Cardiac fibroblast (primary cell): ENCODE measurements at regions not wholly inside any gene's neighbourhood (a gene's known extent, or its start where the extent isn't known, plus 50 kb on each side); places are given as distances from the start of the nearest gene placed in this dataset.

Experiments used
- DNase-seq, 2 donors: peaks; one replicate each; pipeline versions ENCODE4 v3.0.0 to v3.0.0-alpha.2; 2010; ENCODE audit warnings: low read depth in 2 of 2
- H3K4me3 ChIP-seq, 2 donors: replicated peaks in 1 of 2; 1 replicate in 1 of 2; 2 replicates in 1 of 2; pipeline ENCODE4 v1.5.1; 2011; ENCODE audit warnings: low read depth in 2 of 2, low read length in 2 of 2, mild to moderate bottlenecking in 2 of 2, moderate library complexity in 1 of 2
- TF ChIP-seq, protein P1 (sequence below): IDR thresholded peaks from one replicate; pipeline ENCODE4 v1.5.1; 2011; ENCODE audit warnings: low read depth, mild to moderate bottlenecking, low read length, inconsistent platforms

GRCh38 chr3:159091936-159092335 lies 290.1 kb downstream of the MFSD1 start:
- TF ChIP-seq, protein P1, sequence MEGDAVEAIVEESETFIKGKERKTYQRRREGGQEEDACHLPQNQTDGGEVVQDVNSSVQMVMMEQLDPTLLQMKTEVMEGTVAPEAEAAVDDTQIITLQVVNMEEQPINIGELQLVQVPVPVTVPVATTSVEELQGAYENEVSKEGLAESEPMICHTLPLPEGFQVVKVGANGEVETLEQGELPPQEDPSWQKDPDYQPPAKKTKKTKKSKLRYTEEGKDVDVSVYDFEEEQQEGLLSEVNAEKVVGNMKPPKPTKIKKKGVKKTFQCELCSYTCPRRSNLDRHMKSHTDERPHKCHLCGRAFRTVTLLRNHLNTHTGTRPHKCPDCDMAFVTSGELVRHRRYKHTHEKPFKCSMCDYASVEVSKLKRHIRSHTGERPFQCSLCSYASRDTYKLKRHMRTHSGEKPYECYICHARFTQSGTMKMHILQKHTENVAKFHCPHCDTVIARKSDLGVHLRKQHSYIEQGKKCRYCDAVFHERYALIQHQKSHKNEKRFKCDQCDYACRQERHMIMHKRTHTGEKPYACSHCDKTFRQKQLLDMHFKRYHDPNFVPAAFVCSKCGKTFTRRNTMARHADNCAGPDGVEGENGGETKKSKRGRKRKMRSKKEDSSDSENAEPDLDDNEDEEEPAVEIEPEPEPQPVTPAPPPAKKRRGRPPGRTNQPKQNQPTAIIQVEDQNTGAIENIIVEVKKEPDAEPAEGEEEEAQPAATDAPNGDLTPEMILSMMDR = peak; percentile 27
- H3K4me3 ChIP-seq = no peak overlapping the region
- peak in 1 of 2 donors; percentile 16 for DNase-seq

DNA sequence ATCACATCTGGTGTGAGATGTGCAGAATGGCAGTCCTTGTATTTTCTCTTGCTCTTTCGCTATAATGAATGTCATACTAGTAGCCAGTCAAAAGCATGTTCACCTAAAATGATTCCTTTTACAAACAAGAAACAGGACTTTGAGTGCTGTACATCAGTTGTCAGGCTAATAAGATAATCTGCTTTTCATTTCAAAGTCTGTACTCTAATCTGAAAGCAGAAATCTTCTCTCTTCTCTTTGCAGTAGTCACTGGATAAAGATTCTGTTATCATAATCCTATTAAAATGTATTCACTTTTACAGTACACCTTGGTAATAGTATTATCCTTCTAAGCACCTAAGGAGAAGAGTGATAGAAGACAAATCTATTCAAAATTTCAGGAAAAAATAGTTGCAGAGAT lies 300.1 kb downstream of the MFSD1 start:
- TF ChIP-seq, protein P1 = no peak
- no peak overlapping the region for H3K4me3 ChIP-seq
- DNase-seq = no peak

DNA sequence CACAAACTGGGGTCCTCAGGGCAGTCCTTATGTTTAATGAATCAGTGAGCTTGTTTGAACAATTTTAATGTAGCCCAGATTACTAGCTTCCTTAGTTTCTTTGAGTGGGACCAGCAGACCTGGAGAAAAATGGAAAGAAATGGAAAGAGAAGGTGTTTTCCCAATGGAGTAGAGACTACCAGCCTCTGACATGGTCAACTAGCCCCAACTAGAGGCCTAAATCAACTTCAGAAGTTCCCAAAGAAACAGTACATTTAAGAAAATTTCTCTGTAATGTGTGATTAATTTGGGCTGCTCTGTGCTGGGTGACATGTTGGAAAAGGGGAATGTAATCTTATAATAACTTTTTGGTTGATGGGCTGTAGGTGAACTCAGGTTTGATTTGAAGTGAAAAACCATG lies 310.9 kb downstream of the MFSD1 start:
- H3K4me3 ChIP-seq = no peak overlapping the region
- DNase-seq = no peak
- TF ChIP-seq, protein P1 = no peak

GRCh38 chr3:159113221-159113875 lies 311.5 kb downstream of the MFSD1 start:
- TF ChIP-seq, protein P1 = no peak
- DNase-seq = no peak
- no peak overlapping the region for H3K4me3 ChIP-seq

GRCh38 chr3:159114582-159114981 lies 312.7 kb downstream of the MFSD1 start:
- no peak overlapping the region for H3K4me3 ChIP-seq
- no peak for DNase-seq
- TF ChIP-seq, protein P1 = no peak

DNA sequence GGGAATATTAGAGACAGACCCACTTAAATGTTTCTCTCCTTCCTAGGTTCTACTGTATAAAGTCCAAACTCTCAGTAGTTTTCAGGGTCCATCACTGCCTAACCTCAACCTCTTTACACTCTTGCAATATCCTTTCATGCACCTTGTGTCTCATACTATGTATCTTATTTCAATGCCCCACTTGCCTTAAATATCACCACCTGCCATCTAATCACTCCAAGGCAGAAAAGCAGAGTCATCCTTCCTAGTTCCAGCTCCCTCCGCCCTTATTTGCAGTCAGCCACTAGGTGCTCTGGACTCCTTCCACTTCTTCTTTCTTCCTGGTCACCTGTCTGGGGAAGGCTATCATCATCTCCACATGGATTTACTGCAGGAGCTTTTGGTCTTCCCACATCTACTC lies 322.0 kb downstream of the MFSD1 start:
- TF ChIP-seq, protein P1 = no peak
- DNase-seq = no peak
- no peak overlapping the region for H3K4me3 ChIP-seq
